ENCODE measurements at regions not wholly inside any gene's neighbourhood (a gene's known extent, or its start where the extent isn't known, plus 50 kb on each side); places are given as distances from the start of the nearest gene placed in this dataset.
A peak's percentile ranks its signal among the peaks of the same experiment; 100 is the strongest.

- no peaks in the 10 kb centered on the region for H3K4me1 ChIP-seq
- no peak for ATAC-seq
- intact Hi-C loops (cut with DNase I), result no loop called here
- H3K9me3 ChIP-seq, result no peaks in the 10 kb centered on the region
- no peak for TF ChIP-seq CTCF (IDR thresholded peaks at IDR 0.05)
- DNase-seq, result no peak
- H3K4me3 ChIP-seq, result no peak overlapping the region
- no peaks in the 10 kb centered on the region for H3K27me3 ChIP-seq (ENCODE audit: low read depth)
- no peak overlapping the region for H3K27ac ChIP-seq
- no peaks in the 10 kb centered on the region for H3K36me3 ChIP-seq
Measured at GRCh38 chr2:196565106-196565765, 74.3 kb upstream of the CCDC150 start.

GRCh38 chr2:196565982-196566381 is 73.5 kb upstream of the CCDC150 start:
- no peak for TF ChIP-seq CTCF (IDR thresholded peaks at IDR 0.05)
- intact Hi-C loops (cut with DNase I), result no loop called here

GRCh38 chr2:196566961-196567666 is 72.4 kb upstream of the CCDC150 start:
- peak in 1 of 2 donors; percentile 35 for ATAC-seq
- H3K4me3 ChIP-seq, result no peak overlapping the region
- H3K9me3 ChIP-seq, result no peaks in the 10 kb centered on the region
- H3K27ac ChIP-seq, result no peak overlapping the region
- H3K4me1 ChIP-seq, result no peaks in the 10 kb centered on the region
- H3K36me3 ChIP-seq, result no peaks in the 10 kb centered on the region
- TF ChIP-seq CTCF (IDR thresholded peaks at IDR 0.05), result no peak
- no peak for DNase-seq
- no peaks in the 10 kb centered on the region for H3K27me3 ChIP-seq (ENCODE audit: low read depth)
- intact Hi-C loops (cut with DNase I), result no loop called here

More at GRCh38 chr2:196565982-196566381, 73.5 kb upstream of the CCDC150 start:
- H3K4me1 ChIP-seq, result no peaks in the 10 kb centered on the region
- H3K36me3 ChIP-seq, result no peaks in the 10 kb centered on the region
- H3K4me3 ChIP-seq, result no peak overlapping the region
- ATAC-seq, result no peak
- no peak for DNase-seq
- no peak overlapping the region for H3K27ac ChIP-seq
- H3K27me3 ChIP-seq (ENCODE audit: low read depth), result no peaks in the 10 kb centered on the region
- no peaks in the 10 kb centered on the region for H3K9me3 ChIP-seq

GRCh38 chr2:196568506-196568905 is 71.0 kb upstream of the CCDC150 start:
- intact Hi-C loops (cut with DNase I), result no loop called here
- TF ChIP-seq CTCF (IDR thresholded peaks at IDR 0.05), result no peak
- no peak for DNase-seq
- no peaks in the 10 kb centered on the region for H3K9me3 ChIP-seq
- H3K4me1 ChIP-seq, result no peaks in the 10 kb centered on the region
- H3K27me3 ChIP-seq (ENCODE audit: low read depth), result no peaks in the 10 kb centered on the region
- H3K36me3 ChIP-seq, result no peaks in the 10 kb centered on the region
- H3K4me3 ChIP-seq, result no peak overlapping the region
- no peak for ATAC-seq
- no peak overlapping the region for H3K27ac ChIP-seq

GRCh38 chr2:196584903-196585302 is 54.6 kb upstream of the CCDC150 start:
- intact Hi-C loops (cut with DNase I), result no loop called here
- no peak for TF ChIP-seq CTCF (IDR thresholded peaks at IDR 0.05)
- DNase-seq (no peak), ATAC-seq (no peak)
- Histone ChIP-seq H3K4me3 (no peak overlapping the region), H3K27me3 (ENCODE audit: low read depth) (no peaks in the 10 kb centered on the region), H3K4me1 (no peaks in the 10 kb centered on the region), H3K9me3 (no peaks in the 10 kb centered on the region), H3K36me3 (no peaks in the 10 kb centered on the region), H3K27ac (no peak overlapping the region)

Measured in lower lobe of right lung (tissue), 2 donors.